A549 (cell line): ENCODE measurements at regions not wholly inside any gene's neighbourhood (a gene's known extent, or its start where the extent isn't known, plus 50 kb on each side); places are given as distances from the start of the nearest gene placed in this dataset.

Source experiments
- ATAC-seq, 2 experiments: fragments of 200-7000 bp in 1 of 2; fragments of >200 bp in 1 of 2; cut with Nextera tagmentation in 1 of 2; cut with Tn5 transposase in 1 of 2; 3 replicates each; pipeline versions ENCODE4 v1.8.0 to v1.9.1; 2018 to 2020; ENCODE audit warnings: mild to moderate bottlenecking in 1 of 2, moderate library complexity in 1 of 2
- CTCF ChIA-PET: fragments of 300-600 bp; sonication (Branson Sonifier 250); formaldehyde crosslinking; extraction: SDS; loops from one replicate; lab custom pipeline; 2021; ENCODE audit warnings: antibody characterized with exemption, inconsistent platforms; lab: Yijun Ruan, JAX
- POLR2A ChIA-PET: fragments of 350-600 bp; formaldehyde crosslinking; extraction: SDS; loops from one replicate; lab custom pipeline; 2021; ENCODE audit warnings: antibody characterized with exemption, inconsistent platforms; lab: Yijun Ruan, JAX
- DNase-seq, 2 experiments: peaks; one replicate each; pipeline versions ENCODE4 v3.0.0 to v3.0.0-alpha.2; 2011 to 2016; ENCODE audit warnings: low read depth in 1 of 2, low spot score in 1 of 2
- FAIRE-seq: peaks from 2 replicates; lab custom pipeline; 2011; peaks lifted over from hg19 to GRCh38; lab: Jason Lieb, UNC
- H3K27ac ChIP-seq, 2 experiments: fragments of >200 bp; sonication (Bioruptor Twin); formaldehyde crosslinking; 3 replicates each; pipeline ENCODE4 v1.5.1; 2016 to 2017
- H3K4me1 ChIP-seq: fragments of >200 bp; sonication (Bioruptor Twin); formaldehyde crosslinking; 3 replicates; pipeline ENCODE4 v1.6.1; 2016
- H3K4me2 ChIP-seq: fragments of >200 bp; sonication (Bioruptor Twin); formaldehyde crosslinking; 3 replicates; pipeline ENCODE4 v1.6.1; 2016
- H3K4me3 ChIP-seq: fragments of >200 bp; sonication (Bioruptor Twin); formaldehyde crosslinking; 3 replicates; pipeline ENCODE4 v1.5.1; 2016
- H3K9me3 ChIP-seq: fragments of >200 bp; sonication (Bioruptor Twin); formaldehyde crosslinking; 3 replicates; pipeline ENCODE4 v1.6.1; 2016
- CEBPB ChIP-seq, 2 experiments: fragments of >200 bp in 1 of 2; sonication (Bioruptor Twin) in 1 of 2; formaldehyde crosslinking in 1 of 2; IDR thresholded peaks; 2 replicates each; pipeline ENCODE4 v1.6.1; 2012 to 2016
- CHD2 ChIP-seq: fragments of 150-350 bp; IDR thresholded peaks from 2 replicates; pipeline ENCODE4 v1.6.1; 2014; ENCODE audit warnings: low read length; ENCODE audit not compliant: partially characterized antibody
- CTCF ChIP-seq: fragments of >200 bp; sonication (Bioruptor Twin); formaldehyde crosslinking; IDR thresholded peaks from 3 replicates; pipeline ENCODE4 v1.5.1; 2016
- EHF ChIP-seq: fragments of 250-450 bp; sonication (Bioruptor Pico); IDR thresholded peaks from 2 replicates; pipeline ENCODE4 v1.5.0; 2020; ENCODE audit warnings: mild to moderate bottlenecking
- FOSB ChIP-seq: fragments of 250-450 bp; sonication (Bioruptor Pico); IDR thresholded peaks from 2 replicates; pipeline ENCODE4 v1.5.0; 2020; ENCODE audit warnings: mild to moderate bottlenecking, moderate library complexity
- JUN ChIP-seq, 2 experiments: fragments of >200 bp; sonication (Bioruptor Twin); formaldehyde crosslinking; IDR thresholded peaks; 2 replicates in 1 of 2; 3 replicates in 1 of 2; pipeline ENCODE4 v1.6.1; 2016 to 2017
- KDM1A ChIP-seq: fragments of 200-600 bp; sonication (generic); IDR thresholded peaks from 2 replicates; pipeline ENCODE4 v1.6.1; 2016; ENCODE audit warnings: low read depth, mild to moderate bottlenecking
- MAZ ChIP-seq: fragments of 150-350 bp; IDR thresholded peaks from 2 replicates; pipeline ENCODE4 v1.6.1; 2014; ENCODE audit warnings: antibody characterized with exemption, low read depth, low read length, borderline replicate concordance
- NFE2L2 ChIP-seq: fragments of 150-350 bp; conservative IDR thresholded peaks from 2 replicates; pipeline ENCODE4 v1.6.1; 2014; ENCODE audit warnings: low read length
- PHF8 ChIP-seq: fragments of 200-600 bp; sonication (generic); IDR thresholded peaks from 2 replicates; pipeline ENCODE4 v1.6.1; 2016; ENCODE audit warnings: low read depth, mild to moderate bottlenecking, antibody characterized with exemption, moderate library complexity, borderline replicate concordance
- POLR2A ChIP-seq: IDR thresholded peaks from 2 replicates; pipeline ENCODE4 v1.6.1; 2012; ENCODE audit warnings: mild to moderate bottlenecking, low read length
- POLR2AphosphoS2 ChIP-seq: conservative IDR thresholded peaks from 2 replicates; pipeline ENCODE4 v1.6.1; 2012; ENCODE audit warnings: low read length, improper control_type of control experiment, inconsistent platforms
- RNF2 ChIP-seq: fragments of 200-600 bp; sonication (generic); IDR thresholded peaks from 2 replicates; pipeline ENCODE4 v1.6.1; 2016; ENCODE audit warnings: low read depth, mild to moderate bottlenecking, antibody characterized with exemption, moderate library complexity, borderline replicate concordance
- SMC3 ChIP-seq: fragments of >200 bp; sonication (Bioruptor Twin); formaldehyde crosslinking; IDR thresholded peaks from 3 replicates; pipeline ENCODE4 v1.6.1; 2018; ENCODE audit warnings: inconsistent platforms
- SREBF2 ChIP-seq: fragments of 450-650 bp; IDR thresholded peaks from 2 replicates; pipeline ENCODE4 v1.6.1; 2014; ENCODE audit warnings: mild to moderate bottlenecking, moderate library complexity
- USF2 ChIP-seq: fragments of 450-650 bp; IDR thresholded peaks from 2 replicates; pipeline ENCODE4 v1.6.1; 2014; ENCODE audit warnings: antibody characterized with exemption
- ZC3H11A ChIP-seq: fragments of 450-650 bp; IDR thresholded peaks from 2 replicates; pipeline ENCODE4 v1.6.1; 2014; ENCODE audit warnings: antibody characterized with exemption, mild to moderate bottlenecking
- ZNF302 ChIP-seq: fragments of 250-450 bp; sonication (Bioruptor Pico); IDR thresholded peaks from 2 replicates; pipeline ENCODE4 v1.9.0; 2021; ENCODE audit warnings: inconsistent platforms, mild to moderate bottlenecking, moderate library complexity
- WGBS: methylation state at CpG from one replicate; pipeline ENCODE4 v1.1.6; 2017; ENCODE audit errors: missing lambda C conversion rate; 5-methylcytosine and 5-hydroxymethylcytosine counted together
- TF ChIP-seq, protein P1 (sequence below): IDR thresholded peaks from 2 replicates; pipeline ENCODE4 v1.6.1; 2012; ENCODE audit warnings: low read depth, borderline replicate concordance
- TF ChIP-seq, protein P2 (sequence below): fragments of >200 bp; sonication (Bioruptor Twin); formaldehyde crosslinking; IDR thresholded peaks from 2 replicates; pipeline ENCODE4 v1.6.1; 2016
- TF ChIP-seq, protein P3 (sequence below): fragments of 150-350 bp; IDR thresholded peaks from 2 replicates; pipeline ENCODE4 v1.6.1; 2014; ENCODE audit warnings: low read depth, mild to moderate bottlenecking, low read length

DNA sequence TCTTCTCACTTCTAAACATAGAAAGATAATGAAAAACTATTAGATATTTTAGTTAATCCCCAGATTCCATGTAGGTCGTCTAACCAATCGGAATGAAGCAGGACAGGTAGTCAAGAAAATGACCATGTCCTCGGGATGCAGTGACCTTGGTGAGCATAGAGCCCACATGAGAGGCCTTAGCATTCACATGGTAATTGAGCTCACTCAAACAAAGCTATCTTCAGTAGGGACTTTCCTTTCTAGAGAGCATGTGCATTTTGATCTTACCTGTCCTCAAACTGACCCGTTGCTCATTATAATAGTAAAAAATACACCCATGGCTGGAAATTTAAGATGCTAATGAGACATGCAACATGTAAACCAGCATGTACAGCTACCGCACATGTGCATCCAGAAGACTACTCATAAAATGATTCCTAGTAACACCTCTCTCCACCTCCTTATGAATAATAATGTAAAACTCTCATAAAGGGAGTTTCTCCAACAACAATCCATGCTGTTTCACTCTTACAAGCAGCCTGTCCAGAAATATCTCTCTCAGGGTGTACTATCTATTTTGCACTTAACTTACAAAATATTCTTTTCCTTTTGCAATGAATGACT lies 274.0 kb upstream of the CDH9 start:
- Histone ChIP-seq H3K4me3 (no peak overlapping the region), H3K9me3 (no peaks in the 10 kb centered on the region), H3K4me1 (peaks cover 9% of the 10 kb centered on the region; the same call in 1 of the 3 replicates), H3K4me2 (no peak overlapping the region), H3K27ac (no peak overlapping the region)
- CTCF ChIA-PET, result interaction anchor here (0.6 kb wide), 1 partner anchor 9 kb away, joined by 3 read pairs; no protein-coding TSS in a partner anchor
- POLR2A ChIA-PET, result no interaction called here
- ATAC-seq (no peak), FAIRE-seq (no peak), DNase-seq (no peak)
- WGBS, result 47% methylated on average over 5 of the region's 5 CpGs
- no peak for TF ChIP-seq EHF (CRISPR knock-in tag)
- no peak for TF ChIP-seq SREBF2
- TF ChIP-seq CEBPB (IDR thresholded peaks at IDR 0.05), result no peak
- TF ChIP-seq ZC3H11A, result no peak
- TF ChIP-seq POLR2A, result no peak
- no peak for TF ChIP-seq FOSB (CRISPR knock-in tag)

DNA sequence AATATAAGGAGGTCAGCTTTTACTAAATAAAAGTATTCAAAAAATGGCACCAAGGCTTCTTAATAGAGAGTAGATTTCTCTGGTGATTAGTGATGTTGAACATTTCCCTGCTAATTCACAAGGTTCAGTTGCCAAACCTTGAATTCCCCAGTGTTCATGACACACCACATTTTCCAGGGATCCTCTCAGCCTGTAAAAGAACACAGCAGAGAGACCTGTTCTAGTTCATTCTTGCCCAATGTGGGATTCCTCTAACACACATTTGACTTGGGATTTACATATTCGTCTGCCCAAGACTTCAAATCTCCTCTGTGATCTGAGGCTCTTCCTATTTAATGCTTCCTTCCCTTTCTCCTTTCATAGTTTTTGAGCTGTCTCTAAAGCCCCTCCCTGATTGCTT lies 273.2 kb upstream of the CDH9 start:
- 41% methylated on average over 1 of the region's 1 CpG for WGBS
- POLR2A ChIA-PET, result no interaction called here
- no peaks in the 10 kb centered on the region for H3K9me3 ChIP-seq
- no peak for DNase-seq
- H3K4me3 ChIP-seq, result no peak overlapping the region
- H3K4me2 ChIP-seq, result no peak overlapping the region
- ATAC-seq, result no peak
- FAIRE-seq, result no peak
- H3K27ac ChIP-seq, result no peak overlapping the region
- CTCF ChIA-PET, result no interaction called here
- TF ChIP-seq, protein P1, sequence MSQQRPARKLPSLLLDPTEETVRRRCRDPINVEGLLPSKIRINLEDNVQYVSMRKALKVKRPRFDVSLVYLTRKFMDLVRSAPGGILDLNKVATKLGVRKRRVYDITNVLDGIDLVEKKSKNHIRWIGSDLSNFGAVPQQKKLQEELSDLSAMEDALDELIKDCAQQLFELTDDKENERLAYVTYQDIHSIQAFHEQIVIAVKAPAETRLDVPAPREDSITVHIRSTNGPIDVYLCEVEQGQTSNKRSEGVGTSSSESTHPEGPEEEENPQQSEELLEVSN, result no peak
- TF ChIP-seq ZNF302 (no peak), USF2 (no peak), RNF2 (no peak), CTCF (no peak), FOSB (CRISPR knock-in tag) (no peak), MAZ (no peak), SMC3 (no peak), KDM1A (no peak), CHD2 (no peak), PHF8 (no peak), NFE2L2 (no peak), ZC3H11A (no peak), POLR2AphosphoS2 (no peak)
- peaks cover 8% of the 10 kb centered on the region; the same call in 1 of the 3 replicates for H3K4me1 ChIP-seq

- no peak for FAIRE-seq
- 54% methylated on average over 4 of the region's 4 CpGs for WGBS
- ChIA-PET CTCF (no interaction called here), POLR2A (no interaction called here)
- ATAC-seq, result no peak
- H3K4me3 ChIP-seq, result no peak overlapping the region
- H3K9me3 ChIP-seq, result no peaks in the 10 kb centered on the region
- no peak for DNase-seq
- H3K4me2 ChIP-seq, result no peak overlapping the region
- TF ChIP-seq, protein P2, sequence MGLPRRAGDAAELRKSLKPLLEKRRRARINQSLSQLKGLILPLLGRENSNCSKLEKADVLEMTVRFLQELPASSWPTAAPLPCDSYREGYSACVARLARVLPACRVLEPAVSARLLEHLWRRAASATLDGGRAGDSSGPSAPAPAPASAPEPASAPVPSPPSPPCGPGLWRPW, result no peak
- TF ChIP-seq JUN (IDR thresholded peaks at IDR 0.05) (no peak), SMC3 (no peak)
- TF ChIP-seq, protein P3, sequence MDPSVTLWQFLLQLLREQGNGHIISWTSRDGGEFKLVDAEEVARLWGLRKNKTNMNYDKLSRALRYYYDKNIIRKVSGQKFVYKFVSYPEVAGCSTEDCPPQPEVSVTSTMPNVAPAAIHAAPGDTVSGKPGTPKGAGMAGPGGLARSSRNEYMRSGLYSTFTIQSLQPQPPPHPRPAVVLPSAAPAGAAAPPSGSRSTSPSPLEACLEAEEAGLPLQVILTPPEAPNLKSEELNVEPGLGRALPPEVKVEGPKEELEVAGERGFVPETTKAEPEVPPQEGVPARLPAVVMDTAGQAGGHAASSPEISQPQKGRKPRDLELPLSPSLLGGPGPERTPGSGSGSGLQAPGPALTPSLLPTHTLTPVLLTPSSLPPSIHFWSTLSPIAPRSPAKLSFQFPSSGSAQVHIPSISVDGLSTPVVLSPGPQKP, result no peak
- no peaks in the 10 kb centered on the region for H3K4me1 ChIP-seq
- H3K27ac ChIP-seq, result no peak overlapping the region
Measured at GRCh38 chr5:27308153-27308552, 269.8 kb upstream of the CDH9 start.
